GM18951 (cell line): ENCODE measurements at regions not wholly inside any gene's neighbourhood (a gene's known extent, or its start where the extent isn't known, plus 50 kb on each side); places are given as distances from the start of the nearest gene placed in this dataset.
"Not testable (repeated sequence)": the region's sequence is repeated elsewhere in the genome, so short reads cannot be mapped to it uniquely, and the experiment has no call there.

Experiments used
- POLR2A ChIP-seq: IDR thresholded peaks from 4 replicates; pipeline ENCODE4 v1.6.1; 2011; ENCODE audit warnings: mild to moderate bottlenecking; ENCODE audit not compliant: insufficient read length, insufficient read depth; ENCODE audit errors: extremely low read depth
- in situ Hi-C: fragments of 300-500 bp; cut with MboI; formaldehyde crosslinking; loops from one replicate; pipeline ENCODE4 v1.12.0; 2022; ENCODE audit warnings: low sequenced_read_pairs, mixed read lengths, inconsistent platforms; ENCODE audit not compliant: unreplicated experiment

DNA sequence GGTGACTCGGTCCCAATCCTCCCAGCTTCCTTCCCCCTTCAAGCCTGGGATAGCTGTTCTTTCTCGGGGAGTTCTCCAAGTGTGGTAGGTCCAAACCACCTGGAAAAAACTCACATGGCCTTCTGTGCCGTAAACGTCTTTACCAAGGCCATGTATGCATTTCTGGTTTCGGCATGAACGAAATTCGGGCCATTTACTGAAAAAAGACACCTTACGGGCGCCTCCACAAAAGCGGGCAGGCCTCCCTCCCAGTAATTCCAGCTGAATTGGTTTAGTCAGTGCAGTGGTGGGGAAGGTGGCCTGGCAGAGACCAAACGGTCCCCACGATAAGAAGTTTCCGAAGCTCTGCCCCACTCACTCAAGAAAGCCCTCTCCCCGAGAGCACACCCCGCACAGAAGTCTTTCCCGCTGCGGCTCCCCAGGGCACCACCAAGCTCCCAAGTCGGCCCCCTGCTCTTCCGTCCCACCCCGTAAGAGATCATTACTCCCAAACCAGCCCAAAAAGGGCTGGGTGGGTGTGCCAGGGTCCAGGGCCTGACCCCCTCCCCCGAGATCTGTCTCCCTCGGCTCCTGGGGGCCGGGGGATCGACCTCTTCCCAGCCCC is 86.3 kb upstream of the MELK start:
- no peak for TF ChIP-seq POLR2A
- in situ Hi-C loops: no loop called here

DNA sequence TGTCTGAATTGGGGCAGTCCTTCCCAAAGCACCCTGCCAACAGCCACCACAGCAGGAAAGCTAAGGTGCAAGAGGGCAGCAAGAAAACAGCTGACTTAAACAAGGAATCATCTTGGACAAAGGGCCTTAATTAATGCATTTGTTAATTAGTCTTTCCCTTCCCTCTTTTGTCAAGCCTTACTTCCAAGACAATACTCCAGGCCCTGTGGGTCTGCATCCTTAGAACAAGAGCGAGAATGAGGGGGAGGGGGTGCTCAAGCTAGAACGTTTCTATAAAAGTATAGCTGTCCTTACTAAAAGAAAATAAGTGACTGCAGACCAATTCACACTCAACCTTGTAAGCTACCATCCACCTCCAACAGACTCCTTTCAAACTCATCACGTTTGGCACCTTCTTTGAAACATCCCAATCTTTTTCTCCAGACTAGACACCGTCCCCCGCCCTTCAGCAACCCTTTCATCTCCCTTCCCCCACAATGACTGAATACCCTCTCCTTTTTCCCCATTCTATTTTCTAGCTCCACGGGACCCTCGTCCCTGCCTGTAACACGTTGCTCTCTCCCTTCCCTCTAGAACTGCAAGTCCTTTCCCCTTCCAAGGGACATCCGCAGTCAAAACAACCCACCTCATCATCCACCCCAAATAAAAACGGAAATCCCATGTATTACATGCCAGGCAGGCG is 85.7 kb upstream of the RNF38 start:
- no peak for TF ChIP-seq POLR2A
- in situ Hi-C loops: no loop called here

DNA sequence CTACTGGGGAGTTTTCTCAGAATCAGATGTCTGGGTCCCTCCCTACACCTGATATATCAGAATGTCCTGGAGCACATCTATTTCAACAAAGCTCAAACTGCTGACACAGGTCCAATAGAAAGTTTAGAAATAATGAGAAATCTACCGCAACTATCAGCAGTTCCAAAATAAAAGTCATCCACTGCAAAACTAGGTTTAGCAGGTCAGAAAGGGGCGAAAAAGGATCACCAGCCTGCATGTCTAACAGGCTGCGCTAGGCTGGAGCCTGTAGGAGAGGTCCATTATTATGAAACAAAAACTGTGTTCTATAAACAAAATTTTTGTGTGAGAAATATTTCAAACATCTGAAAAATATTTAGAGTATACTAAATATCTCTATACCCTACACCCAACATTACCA is 84.1 kb upstream of the RNF38 start:
- TF ChIP-seq POLR2A: no peak
- in situ Hi-C loops: no loop called here

- TF ChIP-seq POLR2A: no peak
- in situ Hi-C loops: no loop called here
Observed at GRCh38 chr9:36479101-36479500, 79.0 kb upstream of the RNF38 start.

- in situ Hi-C loops: no loop called here
Observed at GRCh38 chr9:36471359-36471758, 71.3 kb upstream of the RNF38 start.

GRCh38 chr9:36470643-36471290 is 70.7 kb upstream of the RNF38 start:
- in situ Hi-C loops: no loop called here
- no peak for TF ChIP-seq POLR2A

More at GRCh38 chr9:36471359-36471758, 71.3 kb upstream of the RNF38 start:
- TF ChIP-seq POLR2A: no peak

DNA sequence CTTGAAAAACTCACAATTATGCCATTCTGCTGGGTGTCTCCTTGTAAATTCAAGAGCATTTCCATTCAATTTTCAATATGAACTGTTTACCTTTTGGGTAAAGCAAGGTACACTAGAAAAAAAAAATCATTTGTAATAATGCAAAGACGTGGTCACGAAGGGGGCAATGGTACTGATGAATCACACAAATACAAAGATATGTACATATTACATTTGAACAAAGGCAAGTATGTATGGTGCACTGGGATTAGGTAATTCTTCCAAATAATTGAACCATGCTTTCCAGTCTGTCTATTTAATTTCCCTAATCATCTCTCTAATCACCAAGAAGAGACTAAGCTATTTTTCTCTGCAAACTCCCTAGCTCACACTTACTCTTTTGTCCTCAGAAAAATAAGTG is 63.4 kb upstream of the RNF38 start:
- in situ Hi-C loops: no loop called here
- no peak for TF ChIP-seq POLR2A

- no peak for TF ChIP-seq POLR2A
- in situ Hi-C loops: no loop called here
Observed at GRCh38 chr9:36462245-36462644, 62.2 kb upstream of the RNF38 start.

DNA sequence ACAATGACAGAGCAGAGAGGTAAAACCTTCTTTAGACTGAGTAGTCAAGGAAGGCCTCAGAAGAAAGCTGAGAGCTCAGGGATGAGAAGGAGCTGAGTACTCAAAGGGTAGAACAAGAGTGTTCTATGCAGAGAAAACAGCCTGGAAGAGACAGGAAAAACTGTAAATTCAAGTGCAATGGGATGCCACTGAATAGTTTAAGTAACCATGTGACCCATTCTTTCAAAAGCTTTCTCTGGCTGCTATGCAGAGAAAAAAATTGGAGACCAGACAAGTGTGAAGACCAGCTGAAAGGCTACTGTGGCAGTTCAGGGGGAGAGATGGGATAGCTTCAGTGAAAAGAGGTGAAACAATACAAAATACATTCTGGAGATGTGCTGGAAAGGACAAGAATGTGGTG is 61.3 kb upstream of the RNF38 start:
- in situ Hi-C loops: no loop called here
- no peak for TF ChIP-seq POLR2A

DNA sequence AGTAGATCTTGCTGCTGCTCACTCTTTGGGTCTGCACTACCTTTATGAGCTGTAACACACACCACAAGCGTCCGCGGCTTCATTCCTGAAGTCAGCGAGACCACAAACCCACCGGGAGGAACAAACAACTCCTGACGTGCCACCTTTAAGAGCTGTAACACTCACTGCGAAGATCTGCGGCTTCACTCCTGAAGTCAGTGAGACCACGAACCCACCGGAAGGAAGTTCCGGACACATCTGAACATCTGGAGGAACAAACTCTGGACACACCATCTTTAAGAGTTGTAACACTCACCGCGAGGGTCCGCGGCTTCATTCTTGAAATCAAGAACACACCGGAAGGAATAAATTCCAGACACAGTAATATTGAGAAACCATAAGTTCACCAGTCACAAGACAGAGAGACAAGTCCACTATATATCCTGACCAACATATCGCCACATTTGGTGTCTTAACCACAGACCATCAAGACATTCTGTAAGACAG is 58.4 kb upstream of the RNF38 start:
- in situ Hi-C loops: not testable (repeated sequence)

DNA sequence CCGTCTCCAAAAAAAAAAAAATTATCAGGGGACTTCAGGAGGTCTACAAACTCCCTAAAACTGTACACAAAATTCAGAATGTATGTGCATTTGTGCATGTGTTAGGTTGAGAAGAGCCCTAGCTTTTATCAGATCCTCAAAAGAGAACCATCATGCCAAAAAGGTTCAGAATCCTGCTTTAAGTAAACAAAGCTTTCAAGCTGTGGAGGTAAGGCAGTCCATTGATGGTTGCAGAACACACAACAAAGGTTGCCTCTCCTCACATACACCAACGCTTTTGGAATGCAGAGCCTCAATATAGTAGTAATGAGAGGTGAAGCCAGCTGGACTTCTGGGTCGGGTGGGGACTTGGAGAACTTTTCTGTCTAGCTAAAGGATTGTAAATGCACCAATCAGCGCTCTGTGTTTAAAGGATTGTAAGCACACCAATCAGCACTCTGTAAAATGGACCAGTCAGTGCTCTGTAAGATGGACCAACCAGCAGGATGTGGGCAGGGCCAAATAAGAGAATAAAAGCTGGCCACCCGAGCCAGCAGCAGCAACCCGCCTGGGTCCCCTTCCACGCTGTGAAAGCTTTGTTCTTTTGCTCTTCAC is 57.9 kb upstream of the RNF38 start:
- no peak for TF ChIP-seq POLR2A
- in situ Hi-C loops: no loop called here

- no peak for TF ChIP-seq POLR2A
- in situ Hi-C loops: no loop called here
Observed at GRCh38 chr9:36456480-36457065, 56.5 kb upstream of the RNF38 start.

DNA sequence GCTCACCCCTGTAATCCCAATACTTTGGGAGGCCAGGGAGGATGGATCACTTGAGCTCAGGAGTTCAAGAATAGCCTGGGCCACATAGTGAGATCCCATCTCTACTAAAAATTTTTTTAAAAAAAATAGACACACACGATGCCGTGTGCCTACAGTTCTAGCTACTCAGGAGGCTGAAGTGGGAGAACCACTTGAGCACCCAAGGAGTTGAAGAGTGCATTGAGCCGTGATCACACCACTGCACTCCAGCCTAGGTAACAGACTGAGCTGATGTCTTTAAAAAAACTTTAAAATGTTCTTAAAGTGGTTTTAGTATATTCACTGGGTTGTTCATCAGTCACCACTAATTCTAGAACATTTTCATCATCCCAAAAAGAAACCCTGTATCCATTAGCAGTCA is 51.9 kb upstream of the RNF38 start:
- in situ Hi-C loops: no loop called here
- TF ChIP-seq POLR2A: no peak
